ENCODE measurements at regions not wholly inside any gene's neighbourhood (a gene's known extent, or its start where the extent isn't known, plus 50 kb on each side); places are given as distances from the start of the nearest gene placed in this dataset.

DNA sequence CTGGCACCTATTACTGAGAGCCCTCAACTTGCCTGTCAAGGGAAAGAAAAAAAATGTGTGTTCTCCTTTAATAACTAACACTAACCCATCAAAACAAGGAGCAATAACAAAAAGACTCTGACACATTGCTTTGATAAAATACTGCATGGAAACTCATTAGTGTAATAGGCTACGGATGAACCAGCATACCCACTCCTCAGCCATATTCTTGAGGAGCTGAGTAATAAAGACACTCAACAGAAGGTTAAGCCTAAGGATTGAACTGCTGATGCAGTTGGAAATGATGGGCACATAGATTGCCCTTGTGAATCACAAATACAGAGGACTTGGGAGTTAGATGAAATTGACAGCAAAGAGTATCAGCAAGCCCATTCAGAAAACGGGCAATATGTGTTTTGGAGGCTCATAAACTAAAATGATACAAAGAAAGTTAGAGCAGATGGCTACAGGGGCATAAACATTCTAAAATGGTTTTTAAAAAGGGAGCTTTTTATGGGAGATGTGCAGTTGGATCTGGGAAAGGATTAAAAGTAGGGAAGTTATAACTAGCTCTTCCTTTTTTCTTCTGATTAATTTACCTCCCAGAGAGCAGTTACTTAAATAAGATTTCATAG is 447.6 kb upstream of the IL12A start:
- Histone ChIP-seq H3K23ac (ENCODE audit: low read depth, low read length, poor library complexity) (no peak overlapping the region), H3K27ac (replicated peaks; ENCODE audit: low read length) (no peak overlapping the region), H3K4ac (ENCODE audit: low read length) (no peak overlapping the region), H3K9me3 (replicated peaks in 1 of 2; ENCODE audit: control insufficient read depth in 2 of 2, insufficient read depth in 1 of 2, low read depth in 1 of 2, low read length in 2 of 2) (no peaks in the 10 kb centered on the region), H2BK15ac (ENCODE audit: low read length) (no peak overlapping the region), H3K36me3 (replicated peaks in 1 of 2; ENCODE audit: control insufficient read depth in 2 of 2, insufficient read depth in 2 of 2, low read length in 2 of 2) (no peaks in the 10 kb centered on the region), H3K18ac (ENCODE audit: low read length) (no peak overlapping the region), H3K4me2 (ENCODE audit: insufficient read depth, low read length, poor library complexity, severe bottlenecking) (no peak overlapping the region), H2AFZ (ENCODE audit: low read length) (no peak overlapping the region), H2BK5ac (ENCODE audit: low read length) (no peak overlapping the region), H4K91ac (ENCODE audit: low read depth, low read length, poor library complexity) (no peak overlapping the region), H4K8ac (ENCODE audit: low read depth, low read length) (no peak overlapping the region), H3K4me3 (ENCODE audit: low read length in 2 of 2) (no peak overlapping the region), H2BK12ac (ENCODE audit: low read length) (no peak overlapping the region), H3K14ac (ENCODE audit: low read length) (no peak overlapping the region), H2AK5ac (ENCODE audit: low read depth, low read length) (no peak overlapping the region), H2BK120ac (ENCODE audit: low read depth, low read length) (no peak overlapping the region), H3K27me3 (ENCODE audit: control insufficient read depth in 3 of 3, insufficient read depth in 3 of 3, low read depth in 1 of 3, low read length in 3 of 3) (peaks cover 0 to 3% (median 0%) of the 10 kb centered on the region in 3 experiments), H3K9ac (ENCODE audit: low read depth, low read length, poor library complexity) (no peak overlapping the region), H3K4me1 (ENCODE audit: control insufficient read depth in 2 of 2, insufficient read depth in 1 of 2, low read depth in 1 of 2, low read length in 2 of 2) (no peaks in the 10 kb centered on the region), H3K79me1 (ENCODE audit: low read depth, low read length) (no peaks in the 10 kb centered on the region)
- WGBS, 2 donors (ENCODE audit: extremely low coverage in 2 of 2, insufficient read length in 2 of 2, insufficient replicate concordance in 1 of 2), result no CpG with 5 or more reads among the region's 2 CpGs
- no peak for DNase-seq (ENCODE audit: low spot score)

DNA sequence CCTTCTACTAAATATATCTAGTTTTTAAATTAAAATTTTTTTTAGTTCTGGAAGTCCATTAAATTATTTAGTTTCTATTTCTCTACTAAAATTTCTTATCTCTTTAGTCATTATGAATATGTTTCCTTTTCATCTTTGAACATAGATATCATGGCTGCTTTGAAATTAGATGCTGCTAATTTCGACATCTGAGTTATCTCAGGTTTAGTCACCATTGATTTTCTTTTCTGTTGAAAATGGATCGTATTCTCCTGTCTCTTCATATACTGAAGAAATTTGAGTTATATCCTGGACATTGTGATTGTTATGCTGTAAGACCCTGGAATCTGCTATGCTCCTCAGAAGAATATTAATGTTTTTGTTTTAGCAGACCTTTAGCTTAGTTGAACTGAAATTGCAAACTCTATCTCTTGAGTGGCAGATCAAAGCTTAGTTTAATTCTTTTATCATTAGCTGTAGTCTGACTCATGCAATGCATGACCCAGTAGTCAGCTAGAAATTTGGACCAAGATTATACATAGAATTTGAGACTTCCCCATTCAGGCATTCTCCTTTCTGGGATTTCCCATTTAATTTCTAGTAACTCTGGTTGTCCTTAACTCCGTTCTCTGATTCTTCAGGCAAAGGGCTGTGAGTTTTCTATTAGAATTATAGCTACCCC is 439.8 kb upstream of the IL12A start:
- no peaks in the 10 kb centered on the region for H3K27me3 ChIP-seq (ENCODE audit: control insufficient read depth in 3 of 3, insufficient read depth in 3 of 3, low read depth in 1 of 3, low read length in 3 of 3)
- H2BK5ac ChIP-seq (ENCODE audit: low read length), result no peak overlapping the region
- no peaks in the 10 kb centered on the region for H3K36me3 ChIP-seq (replicated peaks in 1 of 2; ENCODE audit: control insufficient read depth in 2 of 2, insufficient read depth in 2 of 2, low read length in 2 of 2)
- no peak overlapping the region for H4K91ac ChIP-seq (ENCODE audit: low read depth, low read length, poor library complexity)
- H3K9me3 ChIP-seq (replicated peaks in 1 of 2; ENCODE audit: control insufficient read depth in 2 of 2, insufficient read depth in 1 of 2, low read depth in 1 of 2, low read length in 2 of 2), result no peaks in the 10 kb centered on the region
- no peak overlapping the region for H3K9ac ChIP-seq (ENCODE audit: low read depth, low read length, poor library complexity)
- H3K79me1 ChIP-seq (ENCODE audit: low read depth, low read length), result no peaks in the 10 kb centered on the region
- H4K8ac ChIP-seq (ENCODE audit: low read depth, low read length), result no peak overlapping the region
- H2BK15ac ChIP-seq (ENCODE audit: low read length), result no peak overlapping the region
- H3K23ac ChIP-seq (ENCODE audit: low read depth, low read length, poor library complexity), result no peak overlapping the region
- H2BK120ac ChIP-seq (ENCODE audit: low read depth, low read length), result no peak overlapping the region
- no peak overlapping the region for H2AFZ ChIP-seq (ENCODE audit: low read length)
- no peaks in the 10 kb centered on the region for H3K4me1 ChIP-seq (ENCODE audit: control insufficient read depth in 2 of 2, insufficient read depth in 1 of 2, low read depth in 1 of 2, low read length in 2 of 2)
- H3K14ac ChIP-seq (ENCODE audit: low read length), result no peak overlapping the region
- no peak overlapping the region for H3K4me3 ChIP-seq (ENCODE audit: low read length in 2 of 2)
- no peak overlapping the region for H2AK5ac ChIP-seq (ENCODE audit: low read depth, low read length)
- H3K4ac ChIP-seq (ENCODE audit: low read length), result no peak overlapping the region
- DNase-seq (ENCODE audit: low spot score), result no peak
- WGBS, 2 donors (ENCODE audit: extremely low coverage in 2 of 2, insufficient read length in 2 of 2, insufficient replicate concordance in 1 of 2), result no CpG with 5 or more reads among the region's 3 CpGs
- H3K18ac ChIP-seq (ENCODE audit: low read length), result no peak overlapping the region
- no peak overlapping the region for H3K4me2 ChIP-seq (ENCODE audit: insufficient read depth, low read length, poor library complexity, severe bottlenecking)
- H3K27ac ChIP-seq (replicated peaks; ENCODE audit: low read length), result no peak overlapping the region
- H2BK12ac ChIP-seq (ENCODE audit: low read length), result no peak overlapping the region

DNA sequence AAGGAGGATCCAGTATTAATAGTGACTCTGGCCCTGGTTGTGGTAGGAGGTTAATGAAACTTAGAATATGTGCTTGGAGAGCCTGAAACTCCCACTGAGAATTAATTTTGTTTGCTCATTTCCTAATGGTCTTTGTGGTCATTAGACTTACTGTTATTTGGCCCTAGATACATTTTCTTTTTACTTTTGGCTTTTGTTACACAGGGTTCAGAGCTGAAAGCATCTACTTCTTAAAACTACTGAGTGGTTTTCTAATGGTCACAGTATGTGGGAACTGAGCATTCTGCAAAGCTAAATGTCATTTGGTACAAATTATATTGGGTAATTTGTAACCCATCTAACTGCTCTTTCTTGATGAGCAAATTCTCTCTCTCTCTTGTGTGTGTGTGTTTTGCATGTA is 433.4 kb upstream of the IL12A start:
- H3K23ac ChIP-seq (ENCODE audit: low read depth, low read length, poor library complexity), result no peak overlapping the region
- H3K14ac ChIP-seq (ENCODE audit: low read length), result no peak overlapping the region

DNA sequence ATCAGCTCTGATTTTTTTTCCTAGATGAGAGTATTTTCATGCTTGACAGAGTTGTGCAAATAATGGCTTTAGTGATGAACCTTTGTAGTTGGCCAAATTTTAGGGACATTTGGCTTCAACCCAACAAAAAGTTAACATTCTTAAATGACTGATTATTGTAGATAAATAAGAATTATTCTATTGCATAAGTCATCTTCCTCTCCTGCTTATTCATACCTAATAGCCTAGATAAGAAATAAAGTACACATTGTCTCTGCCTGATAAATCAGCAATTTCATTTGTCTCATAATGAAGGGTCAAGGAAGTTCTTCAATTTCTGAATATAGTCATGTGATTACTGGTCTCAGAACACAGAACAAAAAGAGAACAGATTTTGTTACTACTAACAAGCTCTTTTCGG is 428.9 kb upstream of the IL12A start:
- no peak overlapping the region for H4K8ac ChIP-seq (ENCODE audit: low read depth, low read length)
- H3K9ac ChIP-seq (ENCODE audit: low read depth, low read length, poor library complexity), result no peak overlapping the region
- H2AFZ ChIP-seq (ENCODE audit: low read length), result peak overlapping the region; percentile 76
- H2BK12ac ChIP-seq (ENCODE audit: low read length), result no peak overlapping the region
- H2BK5ac ChIP-seq (ENCODE audit: low read length), result no peak overlapping the region
- H3K79me1 ChIP-seq (ENCODE audit: low read depth, low read length), result no peaks in the 10 kb centered on the region
- H3K36me3 ChIP-seq (replicated peaks in 1 of 2; ENCODE audit: control insufficient read depth in 2 of 2, insufficient read depth in 2 of 2, low read length in 2 of 2), result no peaks in the 10 kb centered on the region
- no peak overlapping the region for H3K4ac ChIP-seq (ENCODE audit: low read length)
- no peak for DNase-seq (ENCODE audit: low spot score)
- H3K27ac ChIP-seq (replicated peaks; ENCODE audit: low read length), result no peak overlapping the region
- no peak overlapping the region for H2AK5ac ChIP-seq (ENCODE audit: low read depth, low read length)
- H3K23ac ChIP-seq (ENCODE audit: low read depth, low read length, poor library complexity), result no peak overlapping the region
- H3K14ac ChIP-seq (ENCODE audit: low read length), result no peak overlapping the region
- no peak overlapping the region for H3K4me2 ChIP-seq (ENCODE audit: insufficient read depth, low read length, poor library complexity, severe bottlenecking)
- no peak overlapping the region for H4K91ac ChIP-seq (ENCODE audit: low read depth, low read length, poor library complexity)
- H3K9me3 ChIP-seq (replicated peaks in 1 of 2; ENCODE audit: control insufficient read depth in 2 of 2, insufficient read depth in 1 of 2, low read depth in 1 of 2, low read length in 2 of 2), result no peaks in the 10 kb centered on the region
- no peak overlapping the region for H2BK120ac ChIP-seq (ENCODE audit: low read depth, low read length)
- H2BK15ac ChIP-seq (ENCODE audit: low read length), result no peak overlapping the region
- no peaks in the 10 kb centered on the region for H3K27me3 ChIP-seq (ENCODE audit: control insufficient read depth in 3 of 3, insufficient read depth in 3 of 3, low read depth in 1 of 3, low read length in 3 of 3)
- H3K4me3 ChIP-seq (ENCODE audit: low read length in 2 of 2), result no peak overlapping the region
- H3K18ac ChIP-seq (ENCODE audit: low read length), result no peak overlapping the region
- H3K4me1 ChIP-seq (ENCODE audit: control insufficient read depth in 2 of 2, insufficient read depth in 1 of 2, low read depth in 1 of 2, low read length in 2 of 2), result peaks cover 4 to 10% of the 10 kb centered on the region in 2 donors
- WGBS, 2 donors (ENCODE audit: extremely low coverage in 2 of 2, insufficient read length in 2 of 2, insufficient replicate concordance in 1 of 2), result no CpG with 5 or more reads among the region's 1 CpG

More for the DNA sequence above, 433.4 kb upstream of the IL12A start:
- no peaks in the 10 kb centered on the region for H3K79me1 ChIP-seq (ENCODE audit: low read depth, low read length)
- H3K4ac ChIP-seq (ENCODE audit: low read length), result no peak overlapping the region
- H2BK12ac ChIP-seq (ENCODE audit: low read length), result no peak overlapping the region
- no peak overlapping the region for H2BK120ac ChIP-seq (ENCODE audit: low read depth, low read length)
- H3K27me3 ChIP-seq (ENCODE audit: control insufficient read depth in 3 of 3, insufficient read depth in 3 of 3, low read depth in 1 of 3, low read length in 3 of 3), result no peaks in the 10 kb centered on the region
- H2AK5ac ChIP-seq (ENCODE audit: low read depth, low read length), result no peak overlapping the region
- H4K91ac ChIP-seq (ENCODE audit: low read depth, low read length, poor library complexity), result no peak overlapping the region
- H3K18ac ChIP-seq (ENCODE audit: low read length), result no peak overlapping the region
- H4K8ac ChIP-seq (ENCODE audit: low read depth, low read length), result no peak overlapping the region
- no peaks in the 10 kb centered on the region for H3K9me3 ChIP-seq (replicated peaks in 1 of 2; ENCODE audit: control insufficient read depth in 2 of 2, insufficient read depth in 1 of 2, low read depth in 1 of 2, low read length in 2 of 2)
- no peaks in the 10 kb centered on the region for H3K36me3 ChIP-seq (replicated peaks in 1 of 2; ENCODE audit: control insufficient read depth in 2 of 2, insufficient read depth in 2 of 2, low read length in 2 of 2)
- H2BK15ac ChIP-seq (ENCODE audit: low read length), result no peak overlapping the region
- no peak overlapping the region for H3K27ac ChIP-seq (replicated peaks; ENCODE audit: low read length)
- no peak overlapping the region for H3K9ac ChIP-seq (ENCODE audit: low read depth, low read length, poor library complexity)
- no peak for DNase-seq (ENCODE audit: low spot score)
- no peak overlapping the region for H3K4me3 ChIP-seq (ENCODE audit: low read length in 2 of 2)
- no peak overlapping the region for H2AFZ ChIP-seq (ENCODE audit: low read length)
- H2BK5ac ChIP-seq (ENCODE audit: low read length), result no peak overlapping the region
- no peak overlapping the region for H3K4me2 ChIP-seq (ENCODE audit: insufficient read depth, low read length, poor library complexity, severe bottlenecking)
- peaks cover 1 to 7% of the 10 kb centered on the region in 2 donors for H3K4me1 ChIP-seq (ENCODE audit: control insufficient read depth in 2 of 2, insufficient read depth in 1 of 2, low read depth in 1 of 2, low read length in 2 of 2)

All from neuronal stem cell (in vitro differentiated cells).